ENCODE measurements at regions not wholly inside any gene's neighbourhood (a gene's known extent, or its start where the extent isn't known, plus 50 kb on each side); places are given as distances from the start of the nearest gene placed in this dataset.
"Not testable (repeated sequence)": the region's sequence is repeated elsewhere in the genome, so short reads cannot be mapped to it uniquely, and the experiment has no call there.

- DNase-seq, result no peak
- Histone ChIP-seq H3K4me1 (ENCODE audit: insufficient read depth) (no peaks in the 10 kb centered on the region), H3K36me3 (no peaks in the 10 kb centered on the region), H3K4me3 (no peak overlapping the region), H3K9me3 (no peaks in the 10 kb centered on the region), H3K27ac (no peak overlapping the region), H3K27me3 (no peaks in the 10 kb centered on the region)
- intact Hi-C loops (cut with DNase I), result no loop called here
- TF ChIP-seq EP300 (IDR thresholded peaks at IDR 0.05) (no peak), CTCF (IDR thresholded peaks at IDR 0.05) (no peak), POLR2A (IDR thresholded peaks at IDR 0.05) (no peak)
These were observed 508.4 kb upstream of the MIR17HG start for GRCh38 chr13:90839061-90839460.

GRCh38 chr13:90846936-90847335 lies 500.6 kb upstream of the MIR17HG start:
- no peak overlapping the region for H3K4me3 ChIP-seq
- no peaks in the 10 kb centered on the region for H3K36me3 ChIP-seq
- 94 to 100% (median 95%) methylated on average over 1 of the region's 1 CpG for WGBS, 3 donors
- intact Hi-C loops (cut with DNase I), result no loop called here
- TF ChIP-seq EP300 (IDR thresholded peaks at IDR 0.05), result no peak
- no peak for TF ChIP-seq CTCF (IDR thresholded peaks at IDR 0.05)
- no peak for TF ChIP-seq POLR2A (IDR thresholded peaks at IDR 0.05)
- no peak for DNase-seq
- no peaks in the 10 kb centered on the region for H3K27me3 ChIP-seq
- no peak overlapping the region for H3K27ac ChIP-seq
- no peaks in the 10 kb centered on the region for H3K4me1 ChIP-seq (ENCODE audit: insufficient read depth)
- no peaks in the 10 kb centered on the region for H3K9me3 ChIP-seq

GRCh38 chr13:90853666-90854065 lies 493.8 kb upstream of the MIR17HG start:
- H3K4me1 ChIP-seq (ENCODE audit: insufficient read depth); H3K27me3 ChIP-seq; intact Hi-C loops (cut with DNase I); H3K27ac ChIP-seq; DNase-seq; H3K36me3 ChIP-seq; H3K4me3 ChIP-seq; H3K9me3 ChIP-seq: not testable (repeated sequence)
- WGBS, 3 donors, result 83 to 93% (median 87%) methylated on average over 10 of the region's 10 CpGs

- DNase-seq, result no peak
- no peaks in the 10 kb centered on the region for H3K27me3 ChIP-seq
- no peak overlapping the region for H3K4me3 ChIP-seq
- TF ChIP-seq EP300 (IDR thresholded peaks at IDR 0.05), result no peak
- TF ChIP-seq CTCF (IDR thresholded peaks at IDR 0.05), result no peak
- TF ChIP-seq POLR2A (IDR thresholded peaks at IDR 0.05), result no peak
- H3K27ac ChIP-seq, result no peak overlapping the region
- H3K4me1 ChIP-seq (ENCODE audit: insufficient read depth), result no peaks in the 10 kb centered on the region
- H3K36me3 ChIP-seq, result no peaks in the 10 kb centered on the region
- WGBS, 3 donors, result 0 to 91% (median 86%) methylated on average over 1 of the region's 1 CpG
- intact Hi-C loops (cut with DNase I), result no loop called here
- H3K9me3 ChIP-seq, result no peaks in the 10 kb centered on the region
These were observed 489.6 kb upstream of the MIR17HG start for GRCh38 chr13:90857921-90858320.

- Histone ChIP-seq H3K9me3 (no peaks in the 10 kb centered on the region), H3K4me3 (no peak overlapping the region), H3K27ac (no peak overlapping the region), H3K27me3 (no peaks in the 10 kb centered on the region), H3K36me3 (no peaks in the 10 kb centered on the region), H3K4me1 (ENCODE audit: insufficient read depth) (no peaks in the 10 kb centered on the region)
- TF ChIP-seq CTCF (IDR thresholded peaks at IDR 0.05), result no peak
- no peak for TF ChIP-seq POLR2A (IDR thresholded peaks at IDR 0.05)
- TF ChIP-seq EP300 (IDR thresholded peaks at IDR 0.05), result no peak
- WGBS, 3 donors, result 43 to 49% (median 44%) methylated on average over 2 of the region's 2 CpGs
- no peak for DNase-seq
- intact Hi-C loops (cut with DNase I), result no loop called here
These were observed 481.5 kb upstream of the MIR17HG start for GRCh38 chr13:90866006-90866405.

Measured in ovary (tissue), 7 donors.